ENCODE measurements at regions not wholly inside any gene's neighbourhood (a gene's known extent, or its start where the extent isn't known, plus 50 kb on each side); places are given as distances from the start of the nearest gene placed in this dataset.

DNA sequence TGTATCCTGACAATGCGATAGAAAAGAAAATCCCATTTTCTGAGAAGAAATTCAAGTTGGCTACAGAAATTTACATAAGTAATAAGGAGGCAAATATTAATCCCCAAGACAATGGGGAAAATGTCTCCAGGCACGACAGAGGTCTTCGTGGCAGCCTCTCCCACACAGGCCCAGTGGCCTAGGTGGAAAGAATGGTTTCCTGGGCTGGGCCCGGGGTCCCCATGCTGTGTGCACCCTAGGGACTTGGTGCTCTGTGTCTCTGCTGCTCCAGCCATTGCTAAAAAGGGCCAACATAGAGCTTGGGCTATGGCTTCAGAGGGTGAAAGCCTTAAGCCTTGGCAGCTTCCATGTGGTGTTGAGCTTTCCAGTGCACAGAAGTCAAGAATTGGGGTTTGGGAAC is 102.5 kb upstream of the LYPLAL1 start:
- Mint-ChIP-seq H3K4me1 (ENCODE audit: insufficient read depth, unreplicated experiment) (peaks cover 2% of the 10 kb centered on the region), H3K4me3 (ENCODE audit: unreplicated experiment) (no peak overlapping the region), H3K27me3 (ENCODE audit: insufficient read depth, unreplicated experiment) (no peaks in the 10 kb centered on the region), H3K9me3 (ENCODE audit: unreplicated experiment) (peaks cover 16% of the 10 kb centered on the region), H3K27ac (ENCODE audit: low read depth, unreplicated experiment) (no peak overlapping the region), H3K36me3 (ENCODE audit: insufficient read depth, unreplicated experiment) (no peaks in the 10 kb centered on the region)
- no peak for DNase-seq (ENCODE audit: unreplicated experiment)
- CTCF ChIA-PET, result interaction anchor here (0.6 to 2.2 kb wide), 5 partner anchors 10 to 772 kb away, joined by 3 to 9 read pairs (median 3); no protein-coding TSS in a partner anchor
- no TSS peak for BruUV-seq (replicated peaks)
- TF ChIP-seq, protein P1, sequence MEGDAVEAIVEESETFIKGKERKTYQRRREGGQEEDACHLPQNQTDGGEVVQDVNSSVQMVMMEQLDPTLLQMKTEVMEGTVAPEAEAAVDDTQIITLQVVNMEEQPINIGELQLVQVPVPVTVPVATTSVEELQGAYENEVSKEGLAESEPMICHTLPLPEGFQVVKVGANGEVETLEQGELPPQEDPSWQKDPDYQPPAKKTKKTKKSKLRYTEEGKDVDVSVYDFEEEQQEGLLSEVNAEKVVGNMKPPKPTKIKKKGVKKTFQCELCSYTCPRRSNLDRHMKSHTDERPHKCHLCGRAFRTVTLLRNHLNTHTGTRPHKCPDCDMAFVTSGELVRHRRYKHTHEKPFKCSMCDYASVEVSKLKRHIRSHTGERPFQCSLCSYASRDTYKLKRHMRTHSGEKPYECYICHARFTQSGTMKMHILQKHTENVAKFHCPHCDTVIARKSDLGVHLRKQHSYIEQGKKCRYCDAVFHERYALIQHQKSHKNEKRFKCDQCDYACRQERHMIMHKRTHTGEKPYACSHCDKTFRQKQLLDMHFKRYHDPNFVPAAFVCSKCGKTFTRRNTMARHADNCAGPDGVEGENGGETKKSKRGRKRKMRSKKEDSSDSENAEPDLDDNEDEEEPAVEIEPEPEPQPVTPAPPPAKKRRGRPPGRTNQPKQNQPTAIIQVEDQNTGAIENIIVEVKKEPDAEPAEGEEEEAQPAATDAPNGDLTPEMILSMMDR (IDR thresholded peaks at IDR 0.05; ENCODE audit: unreplicated experiment), result no peak
- intact Hi-C loops (cut with micrococcal nuclease), result no loop called here
- POLR2A ChIA-PET, result interaction anchor here (1.0 kb wide), 1 partner anchor 722 kb away, joined by 3 read pairs; no protein-coding TSS in a partner anchor

DNA sequence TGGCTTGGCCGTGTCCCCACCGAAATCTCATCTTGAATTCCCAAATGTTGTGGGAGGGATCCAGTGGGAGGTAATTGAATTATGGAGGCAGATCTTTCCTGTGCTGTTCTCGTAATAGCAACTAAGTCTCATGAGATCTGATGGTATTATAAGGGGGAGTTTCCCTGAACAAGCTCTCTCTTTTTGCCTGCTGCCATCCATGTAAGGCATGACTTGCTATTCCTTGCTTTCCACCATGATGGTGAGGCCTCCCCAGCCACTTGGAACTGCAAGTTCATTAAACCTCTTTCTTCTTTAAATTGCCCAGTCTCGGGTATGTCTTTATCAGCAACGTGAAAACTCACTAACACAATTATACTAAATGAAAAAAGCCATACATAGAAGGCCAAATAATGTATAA is 101.3 kb upstream of the LYPLAL1 start:
- BruUV-seq (replicated peaks), result no TSS peak
- H3K9me3 Mint-ChIP-seq (ENCODE audit: unreplicated experiment), result peaks cover 16% of the 10 kb centered on the region
- ChIA-PET CTCF (interaction anchor here (0.9 to 1.4 kb wide), 3 partner anchors 9 to 596 kb away, joined by 3 to 5 read pairs (median 3); no protein-coding TSS in a partner anchor), POLR2A (interaction anchor here (0.7 kb wide), 1 partner anchor 514 kb away, joined by 3 read pairs; no protein-coding TSS in a partner anchor)
- TF ChIP-seq, protein P1 (IDR thresholded peaks at IDR 0.05; ENCODE audit: unreplicated experiment), result no peak
- no peak overlapping the region for H3K27ac Mint-ChIP-seq (ENCODE audit: low read depth, unreplicated experiment)
- H3K4me3 Mint-ChIP-seq (ENCODE audit: unreplicated experiment), result no peak overlapping the region
- no peaks in the 10 kb centered on the region for H3K36me3 Mint-ChIP-seq (ENCODE audit: insufficient read depth, unreplicated experiment)
- no peak for DNase-seq (ENCODE audit: unreplicated experiment)
- H3K27me3 Mint-ChIP-seq (ENCODE audit: insufficient read depth, unreplicated experiment), result no peaks in the 10 kb centered on the region
- intact Hi-C loops (cut with micrococcal nuclease), result no loop called here
- no peaks in the 10 kb centered on the region for H3K4me1 Mint-ChIP-seq (ENCODE audit: insufficient read depth, unreplicated experiment)

DNA sequence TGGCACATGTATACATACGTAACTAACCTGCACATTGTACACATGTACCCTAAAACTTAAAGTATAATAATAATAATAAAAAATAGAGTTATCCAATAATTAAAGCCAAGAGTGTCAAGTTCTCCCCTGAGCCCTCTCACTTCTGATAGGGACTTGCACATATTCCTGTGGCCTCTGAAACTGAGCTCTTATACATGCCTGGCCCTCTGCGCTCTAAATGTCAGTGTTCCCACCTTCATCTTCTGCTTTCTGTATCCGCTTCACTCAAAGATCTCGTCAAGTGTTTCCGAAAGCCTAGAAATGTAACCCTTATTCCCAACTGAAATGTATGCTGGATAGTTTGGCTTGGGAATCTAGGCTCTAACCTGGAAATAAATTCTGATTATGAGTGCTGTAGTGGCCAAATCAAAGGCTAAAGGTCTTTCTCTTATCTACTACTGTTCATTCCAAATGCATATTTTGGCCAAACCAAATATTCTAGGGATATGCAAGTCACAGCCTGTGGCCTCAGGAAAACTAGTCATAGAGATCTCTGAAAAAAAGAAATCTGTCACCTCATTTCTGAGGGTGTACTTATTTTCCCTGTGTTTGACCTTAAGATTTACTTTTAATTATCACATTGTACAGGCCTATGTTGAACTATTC is 99.5 kb upstream of the LYPLAL1 start:
- DNase-seq (ENCODE audit: unreplicated experiment), result no peak
- H3K36me3 Mint-ChIP-seq (ENCODE audit: insufficient read depth, unreplicated experiment), result no peaks in the 10 kb centered on the region
- BruUV-seq (replicated peaks), result no TSS peak
- H3K4me3 Mint-ChIP-seq (ENCODE audit: unreplicated experiment), result no peak overlapping the region
- H3K4me1 Mint-ChIP-seq (ENCODE audit: insufficient read depth, unreplicated experiment), result no peaks in the 10 kb centered on the region
- ChIA-PET POLR2A (no interaction called here), CTCF (interaction anchor here (0.8 to 1.4 kb wide), 3 partner anchors 8 to 745 kb away, joined by 4 to 9 read pairs (median 6); no protein-coding TSS in a partner anchor)
- H3K9me3 Mint-ChIP-seq (ENCODE audit: unreplicated experiment), result peaks cover 16% of the 10 kb centered on the region
- intact Hi-C loops (cut with micrococcal nuclease), result no loop called here
- H3K27me3 Mint-ChIP-seq (ENCODE audit: insufficient read depth, unreplicated experiment), result no peaks in the 10 kb centered on the region
- H3K27ac Mint-ChIP-seq (ENCODE audit: low read depth, unreplicated experiment), result no peak overlapping the region
- TF ChIP-seq, protein P1 (IDR thresholded peaks at IDR 0.05; ENCODE audit: unreplicated experiment), result no peak

DNA sequence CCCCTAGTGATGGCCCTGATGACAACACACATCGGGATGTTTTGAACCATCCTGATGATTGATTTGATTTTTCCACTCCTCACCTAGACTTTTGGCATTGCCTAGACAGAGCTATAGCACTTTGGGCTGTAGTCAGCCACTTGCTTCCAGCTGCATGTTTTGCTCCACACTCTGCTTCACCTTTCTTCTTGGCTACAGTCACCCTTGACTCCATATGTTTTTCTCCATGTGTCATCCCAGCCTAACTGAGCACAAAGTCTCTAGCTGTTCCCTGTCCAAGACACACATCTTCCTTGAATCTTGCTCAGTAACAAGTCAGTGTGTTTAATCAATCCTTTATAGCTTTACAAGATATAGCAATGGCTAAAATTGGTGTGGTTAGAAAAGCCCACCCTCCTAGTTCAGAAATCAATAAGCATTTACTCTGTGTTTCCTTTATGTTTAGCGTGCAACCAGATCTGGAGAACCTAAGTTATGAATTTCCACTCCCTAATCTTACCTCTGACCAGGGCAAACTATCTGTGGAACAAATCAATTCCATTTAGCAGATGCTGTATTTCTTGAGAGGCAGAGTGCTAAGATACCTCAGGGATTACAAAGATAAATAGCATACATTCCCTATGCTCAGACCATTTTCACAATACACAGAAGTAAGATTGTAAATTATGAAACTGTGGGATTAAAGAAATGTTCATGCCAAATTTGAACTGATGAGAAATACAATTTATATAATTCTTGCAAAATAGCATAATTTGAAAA is 98.4 kb upstream of the LYPLAL1 start:
- Mint-ChIP-seq H3K4me3 (ENCODE audit: unreplicated experiment) (no peak overlapping the region), H3K9me3 (ENCODE audit: unreplicated experiment) (peaks cover 15% of the 10 kb centered on the region), H3K27me3 (ENCODE audit: insufficient read depth, unreplicated experiment) (no peaks in the 10 kb centered on the region), H3K4me1 (ENCODE audit: insufficient read depth, unreplicated experiment) (no peaks in the 10 kb centered on the region), H3K27ac (ENCODE audit: low read depth, unreplicated experiment) (no peak overlapping the region), H3K36me3 (ENCODE audit: insufficient read depth, unreplicated experiment) (no peaks in the 10 kb centered on the region)
- intact Hi-C loops (cut with micrococcal nuclease), result no loop called here
- no TSS peak for BruUV-seq (replicated peaks)
- TF ChIP-seq, protein P1 (IDR thresholded peaks at IDR 0.05; ENCODE audit: unreplicated experiment), result no peak
- no peak for DNase-seq (ENCODE audit: unreplicated experiment)
- ChIA-PET POLR2A (interaction anchor here (0.6 kb wide), 1 partner anchor 210 kb away, joined by 3 read pairs; no protein-coding TSS in a partner anchor), CTCF (interaction anchor here (0.8 to 1.4 kb wide), 4 partner anchors 9 to 746 kb away, joined by 4 to 9 read pairs (median 5); no protein-coding TSS in a partner anchor)
